ENCODE measurements at regions not wholly inside any gene's neighbourhood (a gene's known extent, or its start where the extent isn't known, plus 50 kb on each side); places are given as distances from the start of the nearest gene placed in this dataset.

- TF ChIP-seq CTCF (IDR thresholded peaks at IDR 0.05) (no peak), EZH2 (IDR thresholded peaks at IDR 0.05; ENCODE audit: borderline replicate concordance, insufficient read depth, low read depth, low read length, poor library complexity, severe bottlenecking) (no peak)
Observed at GRCh38 chr3:178195824-178196223, 340.4 kb upstream of the KCNMB2 start.
